ENCODE measurements at regions not wholly inside any gene's neighbourhood (a gene's known extent, or its start where the extent isn't known, plus 50 kb on each side); places are given as distances from the start of the nearest gene placed in this dataset.
"Not testable (repeated sequence)": the region's sequence is repeated elsewhere in the genome, so short reads cannot be mapped to it uniquely, and the experiment has no call there.

- Histone ChIP-seq H2AFZ (ENCODE audit: low read length) (no peak overlapping the region), H3K9ac (ENCODE audit: low read length) (no peak overlapping the region), H3K27me3 (replicated peaks; ENCODE audit: insufficient read depth, low read length) (no peaks in the 10 kb centered on the region), H3F3A (ENCODE audit: insufficient read depth, low read length) (no peaks in the 10 kb centered on the region), H3K4me3 (ENCODE audit: low read length) (no peak overlapping the region), H3K79me2 (ENCODE audit: low read length) (no peaks in the 10 kb centered on the region), H3K27ac (ENCODE audit: low read length) (no peak overlapping the region), H3K9me2 (replicated peaks; ENCODE audit: insufficient read depth, low read length) (no peaks in the 10 kb centered on the region), H4K20me1 (ENCODE audit: insufficient read depth, low read length) (no peaks in the 10 kb centered on the region), H3K4me1 (ENCODE audit: low read length) (no peaks in the 10 kb centered on the region), H3K36me3 (replicated peaks; ENCODE audit: insufficient read depth, low read length) (no peaks in the 10 kb centered on the region), H3K9me3 (replicated peaks; ENCODE audit: insufficient read depth, low read length) (no peaks in the 10 kb centered on the region), H3K4me2 (ENCODE audit: low read depth, low read length) (no peak overlapping the region)
- TF ChIP-seq EZH2phosphoT487 (IDR thresholded peaks at IDR 0.05; ENCODE audit: low read length) = no peak
- TF ChIP-seq CTCF (IDR thresholded peaks at IDR 0.05; ENCODE audit: low read length) = no peak
- TF ChIP-seq EZH2 (optimal IDR thresholded peaks at IDR 0.05; ENCODE audit: low read depth, low read length) = no peak
- DNase-seq = no peak
These were observed 72.6 kb upstream of the ZNF92 start for GRCh38 chr7:65301007-65301406.

GRCh38 chr7:65295409-65295808, 78.2 kb upstream of the ZNF92 start:
- no peak overlapping the region for H3K4me2 ChIP-seq (ENCODE audit: low read depth, low read length)
- no peak overlapping the region for H3K9ac ChIP-seq (ENCODE audit: low read length)
- DNase-seq = no peak
- H4K20me1 ChIP-seq (ENCODE audit: insufficient read depth, low read length) = no peaks in the 10 kb centered on the region
- no peak overlapping the region for H3K27ac ChIP-seq (ENCODE audit: low read length)
- no peaks in the 10 kb centered on the region for H3K79me2 ChIP-seq (ENCODE audit: low read length)
- H2AFZ ChIP-seq (ENCODE audit: low read length) = no peak overlapping the region
- no peaks in the 10 kb centered on the region for H3F3A ChIP-seq (ENCODE audit: insufficient read depth, low read length)
- H3K36me3 ChIP-seq (replicated peaks; ENCODE audit: insufficient read depth, low read length) = no peaks in the 10 kb centered on the region
- H3K27me3 ChIP-seq (replicated peaks; ENCODE audit: insufficient read depth, low read length) = no peaks in the 10 kb centered on the region
- H3K4me3 ChIP-seq (ENCODE audit: low read length) = no peak overlapping the region
- no peaks in the 10 kb centered on the region for H3K9me2 ChIP-seq (replicated peaks; ENCODE audit: insufficient read depth, low read length)
- H3K4me1 ChIP-seq (ENCODE audit: low read length) = no peaks in the 10 kb centered on the region
- TF ChIP-seq EZH2phosphoT487 (IDR thresholded peaks at IDR 0.05; ENCODE audit: low read length) = no peak
- TF ChIP-seq EZH2 (optimal IDR thresholded peaks at IDR 0.05; ENCODE audit: low read depth, low read length) = no peak
- H3K9me3 ChIP-seq (replicated peaks; ENCODE audit: insufficient read depth, low read length) = no peaks in the 10 kb centered on the region

GRCh38 chr7:65290340-65290739, 83.3 kb upstream of the ZNF92 start:
- not testable (repeated sequence) for H3K9me2 ChIP-seq (replicated peaks; ENCODE audit: insufficient read depth, low read length); H3F3A ChIP-seq (ENCODE audit: insufficient read depth, low read length); H3K9me3 ChIP-seq (replicated peaks; ENCODE audit: insufficient read depth, low read length); H2AFZ ChIP-seq (ENCODE audit: low read length); H3K27ac ChIP-seq (ENCODE audit: low read length); H3K79me2 ChIP-seq (ENCODE audit: low read length); H3K4me2 ChIP-seq (ENCODE audit: low read depth, low read length); DNase-seq; H4K20me1 ChIP-seq (ENCODE audit: insufficient read depth, low read length); H3K27me3 ChIP-seq (replicated peaks; ENCODE audit: insufficient read depth, low read length); H3K4me1 ChIP-seq (ENCODE audit: low read length); H3K36me3 ChIP-seq (replicated peaks; ENCODE audit: insufficient read depth, low read length); H3K9ac ChIP-seq (ENCODE audit: low read length); H3K4me3 ChIP-seq (ENCODE audit: low read length)

- Histone ChIP-seq H3K4me3 (ENCODE audit: low read length) (no peak overlapping the region), H3K36me3 (replicated peaks; ENCODE audit: insufficient read depth, low read length) (no peaks in the 10 kb centered on the region), H2AFZ (ENCODE audit: low read length) (no peak overlapping the region), H3K9me2 (replicated peaks; ENCODE audit: insufficient read depth, low read length) (no peaks in the 10 kb centered on the region), H3K79me2 (ENCODE audit: low read length) (no peaks in the 10 kb centered on the region), H3K4me1 (ENCODE audit: low read length) (no peaks in the 10 kb centered on the region), H3K27ac (ENCODE audit: low read length) (no peak overlapping the region), H3K9ac (ENCODE audit: low read length) (no peak overlapping the region), H4K20me1 (ENCODE audit: insufficient read depth, low read length) (no peaks in the 10 kb centered on the region), H3K27me3 (replicated peaks; ENCODE audit: insufficient read depth, low read length) (no peaks in the 10 kb centered on the region), H3K9me3 (replicated peaks; ENCODE audit: insufficient read depth, low read length) (no peaks in the 10 kb centered on the region), H3K4me2 (ENCODE audit: low read depth, low read length) (no peak overlapping the region), H3F3A (ENCODE audit: insufficient read depth, low read length) (no peaks in the 10 kb centered on the region)
- DNase-seq = no peak
- TF ChIP-seq EZH2phosphoT487 (IDR thresholded peaks at IDR 0.05; ENCODE audit: low read length) (no peak), EZH2 (optimal IDR thresholded peaks at IDR 0.05; ENCODE audit: low read depth, low read length) (no peak), CTCF (IDR thresholded peaks at IDR 0.05; ENCODE audit: low read length) (no peak)
These were observed 86.6 kb upstream of the ZNF92 start for GRCh38 chr7:65287023-65287422.

Measured in MM.1S (cell line).